Activated CD4-positive, alpha-beta T cell treated with anti-CD3 and anti-CD28 coated beads, Interleukin-2, Interleukin-6, amounts not matched to agents 100 ng/mL and 50 ng/mL, durations not matched to agents 16 hours and 8 hours (primary cell): ENCODE measurements at regions not wholly inside any gene's neighbourhood (a gene's known extent, or its start where the extent isn't known, plus 50 kb on each side); places are given as distances from the start of the nearest gene placed in this dataset.
"Not testable (repeated sequence)": the region's sequence is repeated elsewhere in the genome, so short reads cannot be mapped to it uniquely, and the experiment has no call there.

Experiments
- DNase-seq: peaks from one replicate; pipeline ENCODE4 v3.0.0-alpha.2; 2020

- peak; percentile 62 for DNase-seq
These were observed 222.7 kb upstream of the HAND2 start for GRCh38 chr4:173752610-173753230.

- no peak for DNase-seq
These were observed 218.3 kb upstream of the HAND2 start for GRCh38 chr4:173748353-173748752.

GRCh38 chr4:173747537-173748257 lies 217.7 kb upstream of the HAND2 start:
- DNase-seq: no peak

- no peak for DNase-seq
These were observed 216.4 kb upstream of the HAND2 start for GRCh38 chr4:173746424-173746823.

- DNase-seq: no peak
These were observed 215.7 kb upstream of the HAND2 start for GRCh38 chr4:173745765-173746164.

GRCh38 chr4:173736840-173737239 lies 206.8 kb upstream of the HAND2 start:
- no peak for DNase-seq

- no peak for DNase-seq
These were observed 205.6 kb upstream of the HAND2 start for GRCh38 chr4:173735585-173735984.

GRCh38 chr4:173735049-173735448 lies 205.0 kb upstream of the HAND2 start:
- DNase-seq: no peak

- no peak for DNase-seq
These were observed 201.2 kb upstream of the HAND2 start for GRCh38 chr4:173731257-173731656.

- DNase-seq: no peak
These were observed 192.0 kb upstream of the HAND2 start for GRCh38 chr4:173722075-173722474.

- DNase-seq: not testable (repeated sequence)
These were observed 188.5 kb upstream of the HAND2 start for GRCh38 chr4:173718504-173718903.

GRCh38 chr4:173717581-173717980 lies 187.6 kb upstream of the HAND2 start:
- DNase-seq: no peak

- DNase-seq: no peak
These were observed 184.4 kb upstream of the HAND2 start for GRCh38 chr4:173714456-173714855.

- no peak for DNase-seq
These were observed 183.0 kb upstream of the HAND2 start for GRCh38 chr4:173713026-173713425.

GRCh38 chr4:173707658-173708419 lies 177.8 kb upstream of the HAND2 start:
- DNase-seq: no peak

- DNase-seq: no peak
These were observed 174.2 kb upstream of the HAND2 start for GRCh38 chr4:173704201-173704600.

- no peak for DNase-seq
These were observed 173.0 kb upstream of the HAND2 start for GRCh38 chr4:173703021-173703420.

- DNase-seq: no peak
These were observed 170.6 kb upstream of the HAND2 start for GRCh38 chr4:173700650-173701049.

GRCh38 chr4:173699841-173700475 lies 169.9 kb upstream of the HAND2 start:
- no peak for DNase-seq

GRCh38 chr4:173698557-173699262 lies 168.7 kb upstream of the HAND2 start:
- DNase-seq: no peak

- DNase-seq: no peak
These were observed 167.8 kb upstream of the HAND2 start for GRCh38 chr4:173697840-173698239.

GRCh38 chr4:173696551-173696950 lies 166.5 kb upstream of the HAND2 start:
- DNase-seq: no peak

GRCh38 chr4:173696011-173696410 lies 166.0 kb upstream of the HAND2 start:
- no peak for DNase-seq
